PC-9 (cell line): ENCODE measurements at regions not wholly inside any gene's neighbourhood (a gene's known extent, or its start where the extent isn't known, plus 50 kb on each side); places are given as distances from the start of the nearest gene placed in this dataset.

ENCODE experiments used
- EZH2 ChIP-seq: fragments of 200-600 bp; sonication (generic); IDR thresholded peaks from 2 replicates; pipeline ENCODE4 v1.8.0; 2017; ENCODE audit warnings: antibody characterized with exemption, low read depth
- TF ChIP-seq, protein P1 (sequence below): fragments of 200-600 bp; sonication (generic); conservative IDR thresholded peaks from 2 replicates; pipeline ENCODE4 v1.6.1; 2017; ENCODE audit warnings: mixed run types, antibody characterized with exemption, mild to moderate bottlenecking, moderate library complexity

DNA sequence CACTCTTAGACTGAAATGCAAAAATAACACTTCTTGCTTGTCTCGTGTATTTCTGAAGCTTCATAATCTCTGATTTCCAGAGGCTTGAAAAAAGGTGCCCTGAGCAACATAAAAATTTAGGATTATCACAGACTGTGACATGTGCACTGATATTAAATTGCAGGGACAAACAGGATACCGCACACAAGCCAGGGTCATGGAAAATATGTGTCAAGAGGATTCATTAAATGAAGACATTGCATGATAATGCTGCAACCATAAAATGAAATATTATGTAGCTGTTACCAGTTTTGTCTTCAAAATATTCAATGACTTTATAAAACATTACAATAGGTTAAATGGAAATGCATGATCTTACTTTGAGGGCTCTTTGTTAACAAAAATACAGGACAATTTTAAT, 328.0 kb downstream of the KCTD8 start:
- TF ChIP-seq, protein P1, sequence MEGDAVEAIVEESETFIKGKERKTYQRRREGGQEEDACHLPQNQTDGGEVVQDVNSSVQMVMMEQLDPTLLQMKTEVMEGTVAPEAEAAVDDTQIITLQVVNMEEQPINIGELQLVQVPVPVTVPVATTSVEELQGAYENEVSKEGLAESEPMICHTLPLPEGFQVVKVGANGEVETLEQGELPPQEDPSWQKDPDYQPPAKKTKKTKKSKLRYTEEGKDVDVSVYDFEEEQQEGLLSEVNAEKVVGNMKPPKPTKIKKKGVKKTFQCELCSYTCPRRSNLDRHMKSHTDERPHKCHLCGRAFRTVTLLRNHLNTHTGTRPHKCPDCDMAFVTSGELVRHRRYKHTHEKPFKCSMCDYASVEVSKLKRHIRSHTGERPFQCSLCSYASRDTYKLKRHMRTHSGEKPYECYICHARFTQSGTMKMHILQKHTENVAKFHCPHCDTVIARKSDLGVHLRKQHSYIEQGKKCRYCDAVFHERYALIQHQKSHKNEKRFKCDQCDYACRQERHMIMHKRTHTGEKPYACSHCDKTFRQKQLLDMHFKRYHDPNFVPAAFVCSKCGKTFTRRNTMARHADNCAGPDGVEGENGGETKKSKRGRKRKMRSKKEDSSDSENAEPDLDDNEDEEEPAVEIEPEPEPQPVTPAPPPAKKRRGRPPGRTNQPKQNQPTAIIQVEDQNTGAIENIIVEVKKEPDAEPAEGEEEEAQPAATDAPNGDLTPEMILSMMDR, result no peak
- TF ChIP-seq EZH2, result no peak
